HCT116 (cell line): ENCODE measurements at regions not wholly inside any gene's neighbourhood (a gene's known extent, or its start where the extent isn't known, plus 50 kb on each side); places are given as distances from the start of the nearest gene placed in this dataset.

Source experiments
- ATAC-seq: fragments of 200-7000 bp; cut with Tn5 transposase; 2 replicates; pipeline ENCODE4 v1.9.1; 2020; ENCODE audit warnings: mild to moderate bottlenecking, moderate library complexity
- BruUV-seq: library from RNA; stranded (reverse); fragments of 400-500 nt; replicated peaks from 2 replicates; lab custom pipeline; 2021; lab: Mats Ljungman, UMichigan
- CTCF ChIA-PET: fragments of 300-600 bp; sonication (Branson Sonifier 250); formaldehyde crosslinking; loops from one replicate; lab custom pipeline; 2021; ENCODE audit warnings: antibody characterized with exemption; lab: Charles Lee
- POLR2A ChIA-PET: fragments of 300-600, 350-600 bp; sonication (Branson Sonifier 250); formaldehyde crosslinking; loops from one replicate; lab custom pipeline; 2021; ENCODE audit warnings: antibody characterized with exemption; lab: Charles Lee
- RAD21 ChIA-PET, 2 experiments: fragments of 300-600 bp; sonication (Branson Sonifier 250); formaldehyde crosslinking; loops; one replicate each; lab custom pipeline; 2023; ENCODE audit warnings: low total read pairs in 2 of 2; ENCODE audit not compliant: uncharacterized antibody in 2 of 2, unreplicated experiment in 2 of 2, low non-redundant PET in 1 of 2; lab: Charles Lee
- DNase-seq: peaks from one replicate; pipeline ENCODE4 v3.0.0-alpha.2; 2010; ENCODE audit warnings: low read depth, low spot score
- H2AFZ ChIP-seq: fragments of 200-600 bp; shearing (Covaris generic), sonication (generic); 2 replicates; pipeline ENCODE4 v1.6.1; 2017; ENCODE audit warnings: low read depth, mixed run types, mixed read lengths, antibody characterized with exemption, low read length; ENCODE audit not compliant: poor library complexity, severe bottlenecking
- H3K27ac ChIP-seq: 2 replicates; pipeline ENCODE4 v1.5.1; 2012; ENCODE audit warnings: low read depth, low read length
- H3K27me3 ChIP-seq: fragments of 200-600 bp; sonication (generic); 2 replicates; pipeline ENCODE4 v1.6.1; 2016; ENCODE audit warnings: mixed run types, low read length, mixed read lengths; ENCODE audit not compliant: insufficient read depth
- H3K36me3 ChIP-seq, 2 experiments: fragments of 200-500 bp in 1 of 2; fragments of 200-600 bp in 1 of 2; sonication (Bioruptor generic) in 1 of 2; sonication (generic) in 1 of 2; 2 replicates each; pipeline versions ENCODE4 v1.5.1 to v1.6.1; 2014 to 2016; ENCODE audit warnings: low read length in 2 of 2, inconsistent platforms in 1 of 2, mixed read lengths in 1 of 2, mixed run types in 1 of 2; ENCODE audit not compliant: insufficient read depth in 2 of 2, control insufficient read depth in 1 of 2
- H3K4me1 ChIP-seq, 2 experiments: fragments of 200-600 bp in 1 of 2; sonication (generic) in 1 of 2; 2 replicates each; pipeline versions ENCODE4 v1.5.1 to v1.6.1; 2012 to 2017; ENCODE audit warnings: low read length in 2 of 2, inconsistent platforms in 1 of 2, mild to moderate bottlenecking in 1 of 2, mixed read lengths in 1 of 2, mixed run types in 1 of 2, moderate library complexity in 1 of 2; ENCODE audit not compliant: insufficient read depth in 2 of 2, control insufficient read depth in 1 of 2
- H3K4me2 ChIP-seq: fragments of 200-600 bp; sonication (generic); 2 replicates; pipeline ENCODE4 v1.6.1; 2017; ENCODE audit warnings: mixed run types, low read length, mixed read lengths
- H3K4me3 ChIP-seq, 2 experiments: fragments of 200-600 bp in 1 of 2; sonication (generic) in 1 of 2; replicated peaks in 1 of 2; 2 replicates each; pipeline ENCODE4 v1.5.1; 2011 to 2016; ENCODE audit warnings: low read length in 2 of 2, control low read depth in 1 of 2, low read depth in 1 of 2, mild to moderate bottlenecking in 1 of 2, mixed read lengths in 1 of 2, mixed run types in 1 of 2
- H3K79me2 ChIP-seq: fragments of 200-600 bp; sonication (generic); 2 replicates; pipeline ENCODE4 v1.6.1; 2017; ENCODE audit warnings: mild to moderate bottlenecking, mixed run types, low read length, moderate library complexity, mixed read lengths; ENCODE audit not compliant: insufficient read depth
- H3K9ac ChIP-seq: fragments of 200-600 bp; sonication (generic); 2 replicates; pipeline ENCODE4 v1.6.1; 2016; ENCODE audit warnings: low read length, mixed read lengths
- H3K9me2 ChIP-seq: fragments of 200-600 bp; sonication (generic), shearing (Covaris generic); 2 replicates; pipeline ENCODE4 v1.6.1; 2017; ENCODE audit warnings: mixed run types, mild to moderate bottlenecking, moderate library complexity; ENCODE audit not compliant: insufficient read depth
- H3K9me3 ChIP-seq, 2 experiments: fragments of 200-500 bp in 1 of 2; fragments of 200-600 bp in 1 of 2; sonication (Bioruptor generic) in 1 of 2; sonication (generic) in 1 of 2; 2 replicates each; pipeline ENCODE4 v1.6.1; 2014 to 2017; ENCODE audit warnings: low read length in 2 of 2, mixed read lengths in 2 of 2, inconsistent platforms in 1 of 2, low read depth in 1 of 2, mild to moderate bottlenecking in 1 of 2, mixed run types in 1 of 2, moderate library complexity in 1 of 2; ENCODE audit not compliant: control insufficient read depth in 1 of 2, insufficient read depth in 1 of 2
- H4K20me1 ChIP-seq: fragments of 200-600 bp; sonication (generic), shearing (Covaris generic); 2 replicates; pipeline ENCODE4 v1.6.1; 2017; ENCODE audit warnings: mixed run types, mild to moderate bottlenecking, moderate library complexity; ENCODE audit not compliant: insufficient read depth
- ATF3 ChIP-seq: IDR thresholded peaks from 2 replicates; pipeline ENCODE4 v1.6.1; 2012
- CBX3 ChIP-seq: IDR thresholded peaks from 2 replicates; pipeline ENCODE4 v1.6.1; 2012; ENCODE audit warnings: low read depth
- CEBPB ChIP-seq: IDR thresholded peaks from 2 replicates; pipeline ENCODE4 v1.6.1; 2012; ENCODE audit warnings: low read depth
- EGR1 ChIP-seq: IDR thresholded peaks from 2 replicates; pipeline ENCODE4 v1.6.1; 2012; ENCODE audit warnings: low read depth
- ELF1 ChIP-seq: IDR thresholded peaks from 2 replicates; pipeline ENCODE4 v1.6.1; 2012; ENCODE audit warnings: low read depth, borderline replicate concordance
- FOSL1 ChIP-seq: IDR thresholded peaks from 2 replicates; pipeline ENCODE4 v1.6.1; 2012; ENCODE audit warnings: low read depth
- SIN3A ChIP-seq: IDR thresholded peaks from 2 replicates; pipeline ENCODE4 v1.6.1; 2012; ENCODE audit warnings: low read depth
- SP1 ChIP-seq: IDR thresholded peaks from 2 replicates; pipeline ENCODE4 v1.6.1; 2012; ENCODE audit warnings: low read depth
- SRF ChIP-seq: IDR thresholded peaks from 2 replicates; pipeline ENCODE4 v1.6.1; 2012; ENCODE audit warnings: low read depth
- TCF7L2 ChIP-seq: IDR thresholded peaks from 2 replicates; pipeline ENCODE4 v1.7.0; 2011; ENCODE audit warnings: borderline replicate concordance, inconsistent platforms; ENCODE audit not compliant: insufficient read depth, insufficient read length; ENCODE audit errors: extremely low read depth
- YY1 ChIP-seq: IDR thresholded peaks from 2 replicates; pipeline ENCODE4 v1.6.1; 2011; ENCODE audit warnings: low read length, low read depth, moderate library complexity, mild to moderate bottlenecking; ENCODE audit not compliant: insufficient replicate concordance; ENCODE audit errors: extremely low read depth
- ZBTB33 ChIP-seq: IDR thresholded peaks from 2 replicates; pipeline ENCODE4 v1.6.1; 2011; ENCODE audit warnings: mild to moderate bottlenecking, low read length, moderate library complexity; ENCODE audit not compliant: insufficient replicate concordance; ENCODE audit errors: extremely low read depth
- ZFX ChIP-seq: fragments of 450-650 bp; IDR thresholded peaks from 2 replicates; pipeline ENCODE4 v1.6.1; 2017
- ZNF274 ChIP-seq: fragments of 200-500 bp; sonication (Bioruptor generic); IDR thresholded peaks from 2 replicates; pipeline ENCODE4 v1.6.1; 2014; ENCODE audit warnings: mild to moderate bottlenecking, low read depth, low read length, inconsistent platforms
- intact Hi-C: fragments of 100-400 bp; cut with micrococcal nuclease; formaldehyde crosslinking; loops from 2 replicates; pipeline ENCODE4 v1.10.0; 2022
- TF ChIP-seq, protein P1 (sequence below): IDR thresholded peaks from 2 replicates; pipeline ENCODE4 v1.6.1; 2012
- TF ChIP-seq, protein P2 (sequence below), 3 experiments: fragments of 200-600 bp in 1 of 3; sonication (generic) in 1 of 3; IDR thresholded peaks in 2 of 3; conservative IDR thresholded peaks in 1 of 3; 2 replicates each; pipeline ENCODE4 v1.5.1; 2012 to 2017; ENCODE audit warnings: low read depth in 2 of 3, low read length in 2 of 3, antibody characterized with exemption in 1 of 3, borderline replicate concordance in 1 of 3, control low read depth in 1 of 3, mild to moderate bottlenecking in 1 of 3, mixed read lengths in 1 of 3, mixed run types in 1 of 3, moderate library complexity in 1 of 3; ENCODE audit not compliant: insufficient read depth in 1 of 3
- TF ChIP-seq, protein P3 (sequence below): IDR thresholded peaks from 2 replicates; pipeline ENCODE4 v1.6.1; 2012; ENCODE audit warnings: low read depth

GRCh38 chr13:99809926-99810325 is 161.6 kb downstream of the ZIC5 start:
- H3K79me2 ChIP-seq, result no peaks in the 10 kb centered on the region
- POLR2A ChIA-PET, result no interaction called here
- ATAC-seq (no peak), DNase-seq (no peak)
- H3K4me3 ChIP-seq, result no peak overlapping the region
- RAD21 ChIA-PET, result no interaction called here
- no peak overlapping the region for H3K27ac ChIP-seq
- H3K27me3 ChIP-seq, result no peaks in the 10 kb centered on the region
- intact Hi-C loops, result no loop called here
- H3K4me2 ChIP-seq, result no peak overlapping the region
- TF ChIP-seq ZFX (no peak), EGR1 (no peak), SP1 (no peak), SIN3A (no peak), ZBTB33 (no peak), YY1 (no peak), ELF1 (no peak), SRF (no peak), ZNF274 (no peak), CEBPB (no peak), ATF3 (no peak), CBX3 (no peak), FOSL1 (no peak), TCF7L2 (no peak)
- TF ChIP-seq, protein P1, sequence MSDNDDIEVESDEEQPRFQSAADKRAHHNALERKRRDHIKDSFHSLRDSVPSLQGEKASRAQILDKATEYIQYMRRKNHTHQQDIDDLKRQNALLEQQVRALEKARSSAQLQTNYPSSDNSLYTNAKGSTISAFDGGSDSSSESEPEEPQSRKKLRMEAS, result no peak
- TF ChIP-seq, protein P2, sequence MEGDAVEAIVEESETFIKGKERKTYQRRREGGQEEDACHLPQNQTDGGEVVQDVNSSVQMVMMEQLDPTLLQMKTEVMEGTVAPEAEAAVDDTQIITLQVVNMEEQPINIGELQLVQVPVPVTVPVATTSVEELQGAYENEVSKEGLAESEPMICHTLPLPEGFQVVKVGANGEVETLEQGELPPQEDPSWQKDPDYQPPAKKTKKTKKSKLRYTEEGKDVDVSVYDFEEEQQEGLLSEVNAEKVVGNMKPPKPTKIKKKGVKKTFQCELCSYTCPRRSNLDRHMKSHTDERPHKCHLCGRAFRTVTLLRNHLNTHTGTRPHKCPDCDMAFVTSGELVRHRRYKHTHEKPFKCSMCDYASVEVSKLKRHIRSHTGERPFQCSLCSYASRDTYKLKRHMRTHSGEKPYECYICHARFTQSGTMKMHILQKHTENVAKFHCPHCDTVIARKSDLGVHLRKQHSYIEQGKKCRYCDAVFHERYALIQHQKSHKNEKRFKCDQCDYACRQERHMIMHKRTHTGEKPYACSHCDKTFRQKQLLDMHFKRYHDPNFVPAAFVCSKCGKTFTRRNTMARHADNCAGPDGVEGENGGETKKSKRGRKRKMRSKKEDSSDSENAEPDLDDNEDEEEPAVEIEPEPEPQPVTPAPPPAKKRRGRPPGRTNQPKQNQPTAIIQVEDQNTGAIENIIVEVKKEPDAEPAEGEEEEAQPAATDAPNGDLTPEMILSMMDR (IDR thresholded peaks at IDR 0.05 in 2 of 3, conservative IDR thresholded peaks at IDR 0.05 in 1 of 3; ENCODE audit: borderline replicate concordance in 1 of 3, insufficient read depth in 1 of 3, low read depth in 2 of 3, low read length in 2 of 3), result no peak
- TF ChIP-seq, protein P3, sequence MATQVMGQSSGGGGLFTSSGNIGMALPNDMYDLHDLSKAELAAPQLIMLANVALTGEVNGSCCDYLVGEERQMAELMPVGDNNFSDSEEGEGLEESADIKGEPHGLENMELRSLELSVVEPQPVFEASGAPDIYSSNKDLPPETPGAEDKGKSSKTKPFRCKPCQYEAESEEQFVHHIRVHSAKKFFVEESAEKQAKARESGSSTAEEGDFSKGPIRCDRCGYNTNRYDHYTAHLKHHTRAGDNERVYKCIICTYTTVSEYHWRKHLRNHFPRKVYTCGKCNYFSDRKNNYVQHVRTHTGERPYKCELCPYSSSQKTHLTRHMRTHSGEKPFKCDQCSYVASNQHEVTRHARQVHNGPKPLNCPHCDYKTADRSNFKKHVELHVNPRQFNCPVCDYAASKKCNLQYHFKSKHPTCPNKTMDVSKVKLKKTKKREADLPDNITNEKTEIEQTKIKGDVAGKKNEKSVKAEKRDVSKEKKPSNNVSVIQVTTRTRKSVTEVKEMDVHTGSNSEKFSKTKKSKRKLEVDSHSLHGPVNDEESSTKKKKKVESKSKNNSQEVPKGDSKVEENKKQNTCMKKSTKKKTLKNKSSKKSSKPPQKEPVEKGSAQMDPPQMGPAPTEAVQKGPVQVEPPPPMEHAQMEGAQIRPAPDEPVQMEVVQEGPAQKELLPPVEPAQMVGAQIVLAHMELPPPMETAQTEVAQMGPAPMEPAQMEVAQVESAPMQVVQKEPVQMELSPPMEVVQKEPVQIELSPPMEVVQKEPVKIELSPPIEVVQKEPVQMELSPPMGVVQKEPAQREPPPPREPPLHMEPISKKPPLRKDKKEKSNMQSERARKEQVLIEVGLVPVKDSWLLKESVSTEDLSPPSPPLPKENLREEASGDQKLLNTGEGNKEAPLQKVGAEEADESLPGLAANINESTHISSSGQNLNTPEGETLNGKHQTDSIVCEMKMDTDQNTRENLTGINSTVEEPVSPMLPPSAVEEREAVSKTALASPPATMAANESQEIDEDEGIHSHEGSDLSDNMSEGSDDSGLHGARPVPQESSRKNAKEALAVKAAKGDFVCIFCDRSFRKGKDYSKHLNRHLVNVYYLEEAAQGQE, result no peak
- H3K9me2 ChIP-seq, result no peaks in the 10 kb centered on the region
- H2AFZ ChIP-seq, result no peak overlapping the region
- no peaks in the 10 kb centered on the region for H3K36me3 ChIP-seq
- BruUV-seq, result no TSS peak
- H3K4me1 ChIP-seq, result peaks cover 0 to 9% of the 10 kb centered on the region in 2 experiments; a peak in 2 of 4 replicates
- no peaks in the 10 kb centered on the region for H3K9me3 ChIP-seq
- CTCF ChIA-PET, result no interaction called here
- no peak overlapping the region for H3K9ac ChIP-seq
- H4K20me1 ChIP-seq, result no peaks in the 10 kb centered on the region
